Peyer's patch (tissue), 4 donors: ENCODE measurements at regions not wholly inside any gene's neighbourhood (a gene's known extent, or its start where the extent isn't known, plus 50 kb on each side); places are given as distances from the start of the nearest gene placed in this dataset.

Experiments
- DNase-seq, 3 donors: peaks; one replicate each; pipeline ENCODE4 v3.0.0-alpha.2; 2017 to 2019
- H3K27ac ChIP-seq, 4 donors: fragments of 200-600 bp; sonication (generic); one replicate each; pipeline ENCODE4 v1.5.1; 2016 to 2019
- H3K27me3 ChIP-seq, 2 donors: fragments of 200-600 bp; sonication (generic); one replicate each; pipeline ENCODE4 v1.5.1; 2019
- H3K36me3 ChIP-seq, 3 donors: fragments of 200-600 bp; sonication (generic); one replicate each; pipeline ENCODE4 v1.5.1; 2016 to 2019
- H3K4me1 ChIP-seq, 4 donors: fragments of 200-600 bp; sonication (generic); one replicate each; pipeline ENCODE4 v1.5.1; 2016 to 2019
- H3K4me3 ChIP-seq, 4 donors: fragments of 200-600 bp; sonication (generic); 1 replicate in 3 of 4; 2 replicates in 1 of 4; pipeline ENCODE4 v1.5.1; 2016 to 2019; ENCODE audit warnings: mild to moderate bottlenecking in 1 of 4
- H3K9me3 ChIP-seq, 4 donors: fragments of 200-600 bp; sonication (generic); one replicate each; pipeline ENCODE4 v1.5.1; 2016 to 2019; ENCODE audit warnings: mild to moderate bottlenecking in 1 of 4
- POLR2A ChIP-seq, 2 donors: fragments of 450-650 bp; IDR thresholded peaks; one replicate each; pipeline ENCODE4 v1.5.1; 2017; ENCODE audit warnings: antibody characterized with exemption in 2 of 2, mild to moderate bottlenecking in 2 of 2, moderate library complexity in 2 of 2
- TF ChIP-seq, protein P1 (sequence below), 6 experiments: fragments of 450-650 bp in 4 of 6; fragments of 200-600 bp in 2 of 6; sonication (generic) in 1 of 6; IDR thresholded peaks; one replicate each; pipeline ENCODE4 v1.5.1; 2017 to 2019; ENCODE audit warnings: antibody characterized with exemption in 6 of 6, mild to moderate bottlenecking in 3 of 6, moderate library complexity in 1 of 6

DNA sequence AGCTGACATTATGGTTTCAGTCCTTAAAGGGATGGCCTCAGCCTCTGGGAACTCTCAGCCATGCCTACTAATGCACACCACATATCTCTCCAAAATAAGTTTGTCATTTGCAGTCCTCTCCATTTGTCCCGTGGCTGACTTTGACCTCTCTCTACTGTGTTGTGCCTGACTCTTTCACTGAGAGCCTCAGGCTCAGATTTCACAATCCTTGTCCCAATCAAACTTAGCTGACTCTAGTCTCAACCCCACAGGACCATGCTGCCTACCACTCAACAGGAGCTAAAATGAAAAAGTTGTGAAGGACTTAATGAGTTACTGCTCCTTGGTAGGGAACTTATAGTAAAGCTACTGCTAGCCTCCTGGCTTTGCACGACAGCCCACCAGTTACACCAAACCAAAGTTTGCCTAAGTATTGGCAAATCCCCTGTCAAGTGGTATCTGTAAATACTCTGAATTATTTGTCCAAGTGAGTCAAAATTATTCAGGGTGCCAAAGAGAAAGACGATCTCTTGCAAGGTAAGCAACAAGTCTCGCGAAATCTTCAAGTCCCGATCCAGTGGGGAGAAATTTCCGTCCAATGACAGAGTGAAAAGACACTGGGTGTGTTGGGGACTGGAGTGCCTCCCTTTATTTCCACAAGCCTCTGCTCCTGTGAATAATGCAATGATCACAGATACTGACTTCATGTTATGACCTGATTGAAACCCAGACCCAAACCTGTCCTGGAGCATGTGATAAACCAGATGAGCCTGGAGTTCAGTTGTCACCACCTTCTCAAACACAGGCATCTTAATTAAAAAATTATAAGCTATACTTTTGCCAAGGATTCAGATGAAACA is 124.4 kb upstream of the FOXQ1 start:
- H3K27ac ChIP-seq: no peak overlapping the region
- no peaks in the 10 kb centered on the region for H3K27me3 ChIP-seq
- H3K4me1 ChIP-seq: no peaks in the 10 kb centered on the region
- no peak for DNase-seq
- H3K9me3 ChIP-seq: no peaks in the 10 kb centered on the region
- TF ChIP-seq, protein P1, sequence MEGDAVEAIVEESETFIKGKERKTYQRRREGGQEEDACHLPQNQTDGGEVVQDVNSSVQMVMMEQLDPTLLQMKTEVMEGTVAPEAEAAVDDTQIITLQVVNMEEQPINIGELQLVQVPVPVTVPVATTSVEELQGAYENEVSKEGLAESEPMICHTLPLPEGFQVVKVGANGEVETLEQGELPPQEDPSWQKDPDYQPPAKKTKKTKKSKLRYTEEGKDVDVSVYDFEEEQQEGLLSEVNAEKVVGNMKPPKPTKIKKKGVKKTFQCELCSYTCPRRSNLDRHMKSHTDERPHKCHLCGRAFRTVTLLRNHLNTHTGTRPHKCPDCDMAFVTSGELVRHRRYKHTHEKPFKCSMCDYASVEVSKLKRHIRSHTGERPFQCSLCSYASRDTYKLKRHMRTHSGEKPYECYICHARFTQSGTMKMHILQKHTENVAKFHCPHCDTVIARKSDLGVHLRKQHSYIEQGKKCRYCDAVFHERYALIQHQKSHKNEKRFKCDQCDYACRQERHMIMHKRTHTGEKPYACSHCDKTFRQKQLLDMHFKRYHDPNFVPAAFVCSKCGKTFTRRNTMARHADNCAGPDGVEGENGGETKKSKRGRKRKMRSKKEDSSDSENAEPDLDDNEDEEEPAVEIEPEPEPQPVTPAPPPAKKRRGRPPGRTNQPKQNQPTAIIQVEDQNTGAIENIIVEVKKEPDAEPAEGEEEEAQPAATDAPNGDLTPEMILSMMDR (IDR thresholded peaks at IDR 0.05): no peak
- no peak overlapping the region for H3K4me3 ChIP-seq
- H3K36me3 ChIP-seq: no peaks in the 10 kb centered on the region

DNA sequence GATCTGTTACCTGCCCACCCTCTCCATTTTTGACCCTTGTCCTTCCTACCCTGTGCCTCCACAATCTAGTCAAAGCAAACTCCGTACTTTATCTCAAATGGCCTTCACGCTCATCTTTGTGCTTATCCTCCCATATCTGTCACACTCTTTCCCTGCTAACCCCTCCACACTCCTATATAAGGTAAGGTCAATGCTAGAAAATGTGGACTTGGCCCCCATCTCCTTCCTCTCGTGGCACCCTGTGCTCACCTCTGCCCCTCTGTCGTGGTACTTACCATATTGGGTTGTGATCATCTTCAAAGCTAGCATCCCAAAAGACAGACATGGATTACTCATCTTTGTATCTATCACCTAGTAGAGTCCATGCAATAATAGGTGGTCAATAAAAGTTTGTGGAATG is 127.6 kb upstream of the FOXQ1 start:
- H3K27ac ChIP-seq: no peak overlapping the region

DNA sequence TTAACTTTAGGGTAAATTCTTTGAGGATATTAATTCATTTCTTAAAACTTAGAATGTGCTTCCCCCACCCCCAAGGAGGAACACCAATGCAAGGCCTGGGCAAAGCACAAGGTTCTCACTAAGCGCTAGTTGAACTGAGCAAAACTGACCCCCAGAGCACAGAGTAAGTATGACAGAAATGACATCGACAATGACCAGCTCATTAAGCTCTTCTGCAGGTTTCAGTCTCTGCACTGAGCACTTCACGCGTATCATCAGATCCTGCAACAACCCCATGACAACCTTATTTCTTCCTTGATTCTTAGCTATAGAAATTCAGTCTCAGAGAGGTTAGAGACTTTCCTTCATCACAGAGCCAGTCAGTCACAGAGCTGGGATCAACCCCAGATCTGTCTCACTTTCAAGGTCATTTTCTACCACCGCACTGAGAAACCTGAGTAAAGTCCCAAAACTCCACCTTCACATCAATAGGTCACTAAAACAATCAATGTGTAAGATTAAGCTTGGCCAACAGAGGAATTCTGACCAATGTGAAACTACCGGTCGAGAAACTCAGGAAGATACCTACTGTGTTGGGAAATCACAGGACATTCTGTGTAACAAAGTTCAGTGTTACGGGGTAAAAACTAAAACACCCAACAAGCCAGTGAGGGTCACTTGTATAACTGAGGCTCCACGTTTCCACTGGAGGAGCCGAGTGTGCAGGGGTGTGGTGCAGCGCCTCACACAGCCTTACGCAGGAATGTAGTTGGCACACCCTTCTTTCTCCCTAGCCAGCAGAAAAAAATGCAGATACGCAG is 129.0 kb upstream of the FOXQ1 start:
- Histone ChIP-seq H3K4me3 (no peak overlapping the region), H3K4me1 (no peaks in the 10 kb centered on the region), H3K9me3 (no peaks in the 10 kb centered on the region), H3K27ac (no peak overlapping the region), H3K36me3 (no peaks in the 10 kb centered on the region), H3K27me3 (no peaks in the 10 kb centered on the region)
- no peak for DNase-seq
- TF ChIP-seq POLR2A (IDR thresholded peaks at IDR 0.05): no peak
- TF ChIP-seq, protein P1 (IDR thresholded peaks at IDR 0.05): no peak

More for the DNA sequence above, 127.6 kb upstream of the FOXQ1 start:
- TF ChIP-seq, protein P1 (IDR thresholded peaks at IDR 0.05): no peak
- TF ChIP-seq POLR2A (IDR thresholded peaks at IDR 0.05): no peak
- Histone ChIP-seq H3K27me3 (no peaks in the 10 kb centered on the region), H3K4me1 (no peaks in the 10 kb centered on the region), H3K36me3 (no peaks in the 10 kb centered on the region), H3K9me3 (no peaks in the 10 kb centered on the region), H3K4me3 (no peak overlapping the region)
- DNase-seq: no peak

DNA sequence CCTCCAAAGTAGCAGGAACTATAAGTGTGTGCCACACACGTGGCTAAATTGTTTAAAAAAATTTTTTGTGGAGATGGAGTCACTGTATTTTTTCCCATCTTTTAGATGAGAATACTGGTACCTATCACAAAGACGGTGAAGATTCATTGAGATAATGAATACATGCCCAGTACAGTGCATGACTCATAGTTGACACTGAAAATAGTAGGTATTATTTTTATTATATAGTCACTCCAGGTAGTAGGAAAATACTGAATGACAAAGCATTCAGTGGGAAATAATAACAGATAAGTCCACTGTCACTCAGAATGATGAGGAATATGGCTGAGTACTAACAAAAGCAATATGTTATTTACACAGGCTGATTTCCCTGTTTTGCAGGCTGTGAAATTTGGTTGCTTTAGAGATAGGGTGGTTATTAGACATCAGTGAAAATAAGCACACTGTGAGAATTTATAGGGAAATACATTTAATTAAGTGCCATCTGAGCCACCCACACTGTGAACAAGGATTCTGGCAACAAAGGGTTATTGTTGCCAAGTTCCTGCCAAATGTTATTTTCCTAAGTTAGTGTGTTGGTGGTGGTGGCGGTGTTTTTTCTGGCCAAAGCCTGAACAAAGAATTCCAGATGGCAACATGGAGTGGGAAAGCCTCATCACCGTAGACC is 129.8 kb upstream of the FOXQ1 start:
- H3K27me3 ChIP-seq: no peaks in the 10 kb centered on the region
- no peak overlapping the region for H3K27ac ChIP-seq
- no peaks in the 10 kb centered on the region for H3K4me1 ChIP-seq
- no peak overlapping the region for H3K4me3 ChIP-seq
- no peaks in the 10 kb centered on the region for H3K36me3 ChIP-seq
- TF ChIP-seq, protein P1 (IDR thresholded peaks at IDR 0.05): no peak
- no peak for TF ChIP-seq POLR2A (IDR thresholded peaks at IDR 0.05)
- no peaks in the 10 kb centered on the region for H3K9me3 ChIP-seq
- no peak for DNase-seq

DNA sequence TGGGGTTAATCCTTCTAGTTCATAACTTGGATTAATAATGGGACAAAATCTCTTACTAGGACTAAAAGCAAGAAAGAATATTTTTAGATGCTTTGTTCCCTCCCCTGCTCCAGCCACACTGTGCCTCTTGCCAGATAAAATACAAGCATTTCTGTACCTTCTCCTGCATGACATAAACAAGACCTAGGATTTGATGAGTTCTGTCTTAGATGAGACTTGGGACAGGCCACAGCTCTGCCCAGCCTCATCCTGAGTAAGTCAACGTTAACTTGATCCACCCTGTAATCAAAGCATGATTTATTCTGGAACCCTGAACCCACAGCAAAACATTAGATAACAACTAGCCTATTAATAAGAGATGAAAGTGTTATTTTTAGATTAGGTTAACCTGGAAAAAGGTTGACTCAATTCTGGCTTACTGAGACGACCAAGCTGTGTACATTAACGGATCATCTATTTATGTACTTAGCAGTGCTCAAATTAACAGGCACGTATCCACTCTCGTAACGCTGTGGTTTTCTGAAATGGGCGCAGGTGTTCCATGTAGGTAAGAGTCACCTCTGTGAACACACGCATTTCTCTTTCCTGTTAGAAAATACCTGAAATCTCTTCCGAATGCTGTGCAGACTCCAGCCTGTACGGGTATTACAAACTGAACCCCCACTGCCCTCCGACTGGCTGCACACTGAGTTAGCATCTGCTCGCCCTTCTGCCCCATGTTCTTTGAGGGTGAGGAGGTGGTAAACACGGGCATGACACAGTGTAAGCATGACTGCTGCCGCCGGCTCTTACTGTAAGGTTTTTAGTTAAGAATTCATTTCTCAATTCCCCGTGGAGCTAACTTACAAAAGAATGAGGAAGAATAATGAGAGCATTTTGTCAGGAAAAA is 132.1 kb upstream of the FOXQ1 start:
- H3K9me3 ChIP-seq: no peaks in the 10 kb centered on the region
- TF ChIP-seq, protein P1 (IDR thresholded peaks at IDR 0.05): no peak
- no peak for TF ChIP-seq POLR2A (IDR thresholded peaks at IDR 0.05)
- H3K36me3 ChIP-seq: no peaks in the 10 kb centered on the region
- no peak overlapping the region for H3K27ac ChIP-seq
- no peaks in the 10 kb centered on the region for H3K27me3 ChIP-seq
- DNase-seq: no peak
- no peak overlapping the region for H3K4me3 ChIP-seq
- no peaks in the 10 kb centered on the region for H3K4me1 ChIP-seq
